Lung (tissue), 11 donors: ENCODE measurements at regions not wholly inside any gene's neighbourhood (a gene's known extent, or its start where the extent isn't known, plus 50 kb on each side); places are given as distances from the start of the nearest gene placed in this dataset.

ENCODE experiments used
- ATAC-seq: fragments of 200-7000 bp; cut with Tn5 transposase; one replicate; pipeline ENCODE4 v1.9.1; 2020; ENCODE audit warnings: moderate number of reproducible peaks; ENCODE audit not compliant: insufficient read depth, low FRiP score
- DNase-seq, 3 donors: peaks; one replicate each; pipeline ENCODE4 v3.0.0-alpha.2; 2013 to 2017
- H3K27ac ChIP-seq, 2 donors: one replicate each; pipeline ENCODE4 v1.5.1; 2013; ENCODE audit warnings: mild to moderate bottlenecking in 2 of 2, moderate library complexity in 2 of 2, control low read depth in 1 of 2, inconsistent platforms in 1 of 2, low read depth in 1 of 2, low read length in 1 of 2
- H3K27me3 ChIP-seq, 3 donors: one replicate each; pipeline ENCODE4 v1.5.1; 2013; ENCODE audit warnings: low read length in 2 of 3; ENCODE audit not compliant: control insufficient read depth in 3 of 3, insufficient read depth in 3 of 3
- H3K36me3 ChIP-seq, 4 donors: one replicate each; pipeline ENCODE4 v1.5.1; 2013; ENCODE audit warnings: low read length in 4 of 4, mild to moderate bottlenecking in 1 of 4, moderate library complexity in 1 of 4; ENCODE audit not compliant: control insufficient read depth in 4 of 4, insufficient read depth in 4 of 4
- H3K4me1 ChIP-seq, 5 donors: one replicate each; pipeline ENCODE4 v1.5.1; 2013; ENCODE audit warnings: low read length in 5 of 5, mild to moderate bottlenecking in 2 of 5, moderate library complexity in 1 of 5; ENCODE audit not compliant: control insufficient read depth in 5 of 5, insufficient read depth in 5 of 5
- H3K4me3 ChIP-seq: one replicate; pipeline ENCODE4 v1.5.1; 2013; ENCODE audit warnings: mild to moderate bottlenecking, control low read depth, moderate library complexity
- H3K9ac ChIP-seq, 2 donors: one replicate each; pipeline ENCODE4 v1.5.1; 2013; ENCODE audit warnings: low read length in 2 of 2, control low read depth in 1 of 2; ENCODE audit not compliant: insufficient read depth in 1 of 2
- H3K9me3 ChIP-seq, 4 donors: one replicate each; pipeline ENCODE4 v1.5.1; 2013; ENCODE audit warnings: low read length in 3 of 4, mild to moderate bottlenecking in 1 of 4, moderate library complexity in 1 of 4; ENCODE audit not compliant: control insufficient read depth in 4 of 4, insufficient read depth in 3 of 4
- WGBS, 2 donors: extraction: QIAGEN DNeasy Blood & Tissue Kit; methylation state at CpG; one replicate each; pipeline ENCODE4 v1.1.7; 2013; 5-methylcytosine and 5-hydroxymethylcytosine counted together
- TF ChIP-seq, protein P1 (sequence below): IDR thresholded peaks from 2 replicates; pipeline ENCODE4 v1.5.1; 2012; ENCODE audit warnings: mild to moderate bottlenecking; ENCODE audit errors: control extremely low read depth, extremely low read depth
- donor health status: control.
- donor health status: control.
- donor health status: Bipolar disorder and iron deficiency.
- donor health status: healthy.
- donor health status: DM: yes; HTN: yes; CAD: no.

DNA sequence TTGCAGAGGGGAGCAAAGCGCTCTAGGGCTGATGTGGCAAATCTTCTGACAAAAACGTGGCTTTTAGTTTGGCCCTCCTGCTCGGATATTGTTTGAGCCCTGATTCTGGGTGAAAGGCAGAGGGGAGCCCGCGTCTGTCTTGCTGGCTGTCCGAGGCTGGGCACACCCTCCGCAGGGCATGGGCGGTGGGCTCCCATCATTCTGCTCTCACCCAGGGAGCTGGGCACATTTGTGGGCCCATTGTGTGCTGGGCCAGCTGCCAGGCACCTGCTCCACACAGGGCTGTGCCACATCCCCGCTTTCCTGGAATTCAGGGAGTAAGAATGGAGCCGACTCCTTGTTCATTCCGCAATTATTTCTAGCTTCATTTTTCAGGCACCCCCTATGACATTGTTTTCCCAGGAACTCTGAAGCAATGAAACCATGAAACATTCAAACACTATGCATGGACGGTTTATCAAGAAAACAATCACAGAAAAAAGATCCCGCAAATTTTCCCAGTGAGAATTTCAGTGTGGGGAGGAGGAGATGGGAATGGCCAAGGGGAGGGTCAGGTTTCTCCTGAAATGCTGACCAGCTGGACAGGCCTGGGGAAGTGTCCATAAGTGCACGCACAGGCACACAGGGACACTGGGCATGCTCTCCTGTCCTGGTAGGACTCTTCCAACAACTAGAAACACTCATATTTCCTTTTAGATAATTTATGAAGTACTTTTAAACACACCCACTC lies 341.1 kb downstream of the CXCL12 start:
- no peak overlapping the region for H3K27ac ChIP-seq
- H3K27me3 ChIP-seq, result no peaks in the 10 kb centered on the region
- DNase-seq (no peak), ATAC-seq (no peak)
- no peak overlapping the region for H3K9ac ChIP-seq
- H3K4me3 ChIP-seq, result no peak overlapping the region
- 89 to 92% methylated on average over 14 of the region's 14 CpGs for WGBS, 2 donors
- no peaks in the 10 kb centered on the region for H3K36me3 ChIP-seq
- H3K9me3 ChIP-seq, result peaks cover 0 to 2% (median 0%) of the 10 kb centered on the region in 4 donors
- TF ChIP-seq, protein P1, sequence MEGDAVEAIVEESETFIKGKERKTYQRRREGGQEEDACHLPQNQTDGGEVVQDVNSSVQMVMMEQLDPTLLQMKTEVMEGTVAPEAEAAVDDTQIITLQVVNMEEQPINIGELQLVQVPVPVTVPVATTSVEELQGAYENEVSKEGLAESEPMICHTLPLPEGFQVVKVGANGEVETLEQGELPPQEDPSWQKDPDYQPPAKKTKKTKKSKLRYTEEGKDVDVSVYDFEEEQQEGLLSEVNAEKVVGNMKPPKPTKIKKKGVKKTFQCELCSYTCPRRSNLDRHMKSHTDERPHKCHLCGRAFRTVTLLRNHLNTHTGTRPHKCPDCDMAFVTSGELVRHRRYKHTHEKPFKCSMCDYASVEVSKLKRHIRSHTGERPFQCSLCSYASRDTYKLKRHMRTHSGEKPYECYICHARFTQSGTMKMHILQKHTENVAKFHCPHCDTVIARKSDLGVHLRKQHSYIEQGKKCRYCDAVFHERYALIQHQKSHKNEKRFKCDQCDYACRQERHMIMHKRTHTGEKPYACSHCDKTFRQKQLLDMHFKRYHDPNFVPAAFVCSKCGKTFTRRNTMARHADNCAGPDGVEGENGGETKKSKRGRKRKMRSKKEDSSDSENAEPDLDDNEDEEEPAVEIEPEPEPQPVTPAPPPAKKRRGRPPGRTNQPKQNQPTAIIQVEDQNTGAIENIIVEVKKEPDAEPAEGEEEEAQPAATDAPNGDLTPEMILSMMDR, result no peak
- H3K4me1 ChIP-seq, result peaks cover 0 to 10% (median 0%) of the 10 kb centered on the region in 5 donors

DNA sequence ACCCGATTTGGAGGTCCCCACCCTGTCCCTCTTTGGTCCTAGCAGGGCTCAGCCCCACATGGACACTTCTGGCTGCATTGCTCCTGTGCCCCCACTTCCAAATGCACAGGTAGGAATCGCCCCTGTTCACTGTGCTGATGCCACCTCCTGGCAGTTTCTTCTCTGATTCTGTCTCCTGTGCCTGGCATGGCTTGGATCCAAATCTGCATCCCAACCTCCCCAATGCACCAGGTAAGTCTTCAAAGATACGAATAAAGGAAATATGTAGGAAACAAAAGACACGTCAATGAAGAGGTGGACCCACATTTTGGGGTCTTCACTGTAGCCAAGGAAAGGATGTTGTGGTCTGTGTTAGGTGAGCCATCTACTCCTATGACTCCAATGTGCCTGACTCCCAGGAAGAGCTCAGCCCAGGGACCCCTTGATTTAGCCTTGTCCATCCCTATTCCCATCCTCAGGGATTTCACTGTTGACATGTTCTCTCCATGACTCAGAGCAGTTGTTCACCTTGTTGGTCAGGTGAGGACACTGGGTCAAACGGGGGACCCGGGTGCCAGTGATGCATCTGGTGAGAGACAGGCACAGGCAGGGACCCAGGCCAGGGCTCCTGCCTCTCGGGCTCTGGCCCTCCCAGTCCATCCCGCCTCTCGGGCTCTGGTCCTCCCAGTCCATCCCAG lies 341.8 kb downstream of the CXCL12 start:
- no peak overlapping the region for H3K27ac ChIP-seq
- peaks cover 0 to 10% (median 0%) of the 10 kb centered on the region in 5 donors for H3K4me1 ChIP-seq
- H3K27me3 ChIP-seq, result no peaks in the 10 kb centered on the region
- WGBS, 2 donors, result 79 to 82% methylated on average over 9 of the region's 9 CpGs
- H3K4me3 ChIP-seq, result no peak overlapping the region
- TF ChIP-seq, protein P1, result no peak
- H3K9ac ChIP-seq, result no peak overlapping the region
- ATAC-seq (no peak), DNase-seq (no peak)
- H3K9me3 ChIP-seq, result peaks cover 0 to 2% (median 0%) of the 10 kb centered on the region in 4 donors
- H3K36me3 ChIP-seq, result no peaks in the 10 kb centered on the region

DNA sequence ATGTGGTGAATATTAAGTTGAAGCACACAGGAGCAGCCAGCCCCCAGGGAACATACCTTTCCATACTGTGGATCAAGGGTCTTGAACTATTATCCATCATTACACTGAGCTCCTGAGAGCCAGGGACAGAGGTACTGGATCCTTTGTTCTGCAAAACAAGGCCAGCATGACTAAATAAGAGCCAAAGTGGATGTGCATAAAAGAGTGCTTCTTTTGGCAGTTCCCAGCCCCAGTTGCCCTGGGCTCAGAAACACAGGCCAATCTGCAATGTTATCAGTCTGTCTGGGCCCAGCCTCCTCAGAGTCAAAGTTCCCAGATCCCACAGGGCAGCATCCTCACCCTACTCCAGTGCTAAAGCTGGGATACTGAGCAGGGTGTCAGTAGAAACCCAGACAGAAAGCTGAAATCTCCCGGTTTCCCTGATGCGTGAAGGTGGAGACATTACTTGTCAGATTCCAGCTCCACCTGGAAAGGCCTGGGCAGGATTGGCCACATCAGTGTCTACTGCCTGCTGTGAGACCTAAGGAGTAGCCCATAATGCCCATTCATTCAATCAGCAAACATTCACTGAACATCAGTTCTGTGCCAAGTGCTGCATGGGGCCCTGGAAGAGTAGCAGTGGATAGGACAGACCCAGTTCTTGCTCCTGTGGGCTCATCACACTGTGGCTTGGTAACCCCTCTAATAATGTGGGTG lies 342.7 kb downstream of the CXCL12 start:
- 92 to 95% methylated on average over 2 of the region's 2 CpGs for WGBS, 2 donors
- H3K9me3 ChIP-seq, result peaks cover 0 to 2% (median 0%) of the 10 kb centered on the region in 4 donors
- DNase-seq, result no peak
- H3K4me3 ChIP-seq, result no peak overlapping the region
- H3K9ac ChIP-seq, result no peak overlapping the region
- ATAC-seq, result no peak
- TF ChIP-seq, protein P1, result no peak
- no peaks in the 10 kb centered on the region for H3K36me3 ChIP-seq
- peaks cover 0 to 5% (median 0%) of the 10 kb centered on the region in 5 donors for H3K4me1 ChIP-seq
- H3K27me3 ChIP-seq, result no peaks in the 10 kb centered on the region
- H3K27ac ChIP-seq, result no peak overlapping the region
